ENCODE measurements at regions not wholly inside any gene's neighbourhood (a gene's known extent, or its start where the extent isn't known, plus 50 kb on each side); places are given as distances from the start of the nearest gene placed in this dataset.

DNA sequence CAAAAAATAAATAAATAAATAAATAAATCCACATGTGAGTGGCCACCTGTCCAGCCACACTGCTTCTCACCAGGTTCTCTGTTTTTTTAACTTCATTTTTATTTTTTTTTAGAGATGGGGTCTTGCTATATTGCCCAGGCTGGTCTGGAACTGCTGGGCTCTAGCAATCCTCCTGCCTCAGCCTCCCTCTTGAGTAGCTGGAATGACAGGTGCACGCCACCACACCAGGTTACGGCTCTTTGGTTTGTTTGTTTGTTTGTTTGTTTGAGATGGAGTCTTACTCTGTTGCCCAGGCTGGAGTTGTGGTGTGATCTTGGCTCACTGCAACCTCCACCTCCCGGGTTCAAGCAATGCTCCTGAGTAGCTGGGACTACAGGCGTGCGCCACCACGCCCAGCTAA lies 94.5 kb upstream of the CACNA1A start:
- no peak for DNase-seq

GRCh38 chr19:13600091-13600490 lies 93.8 kb upstream of the CACNA1A start:
- no peak for DNase-seq

GRCh38 chr19:13599681-13600080 lies 93.4 kb upstream of the CACNA1A start:
- DNase-seq = no peak

GRCh38 chr19:13598098-13598497 lies 91.8 kb upstream of the CACNA1A start:
- no peak for DNase-seq

DNA sequence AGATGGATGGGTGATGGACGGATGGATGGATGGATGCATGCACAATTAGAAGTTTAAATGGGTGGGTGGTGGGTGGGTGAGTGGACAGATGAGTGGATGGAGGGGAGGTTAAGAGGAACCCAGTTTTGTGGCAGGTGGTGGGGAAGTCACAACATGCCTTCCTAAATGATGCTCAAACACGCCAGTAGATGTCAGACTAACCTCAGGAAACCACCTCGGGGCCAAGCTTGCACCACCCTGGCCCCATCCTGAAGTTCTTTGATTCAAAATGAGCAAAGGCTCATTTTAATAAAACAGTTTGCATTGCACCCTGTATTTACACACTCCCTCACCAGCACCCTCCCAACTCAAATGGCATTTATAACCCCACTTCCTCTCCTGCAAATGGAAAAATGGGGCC lies 91.4 kb upstream of the CACNA1A start:
- peak in 1 of 4 experiments; percentile 6 for DNase-seq

GRCh38 chr19:13588957-13589833 lies 82.9 kb upstream of the CACNA1A start:
- peak; percentile 76 to 82 (median 78) for DNase-seq

GRCh38 chr19:13585512-13585911 lies 79.2 kb upstream of the CACNA1A start:
- no peak for DNase-seq

DNA sequence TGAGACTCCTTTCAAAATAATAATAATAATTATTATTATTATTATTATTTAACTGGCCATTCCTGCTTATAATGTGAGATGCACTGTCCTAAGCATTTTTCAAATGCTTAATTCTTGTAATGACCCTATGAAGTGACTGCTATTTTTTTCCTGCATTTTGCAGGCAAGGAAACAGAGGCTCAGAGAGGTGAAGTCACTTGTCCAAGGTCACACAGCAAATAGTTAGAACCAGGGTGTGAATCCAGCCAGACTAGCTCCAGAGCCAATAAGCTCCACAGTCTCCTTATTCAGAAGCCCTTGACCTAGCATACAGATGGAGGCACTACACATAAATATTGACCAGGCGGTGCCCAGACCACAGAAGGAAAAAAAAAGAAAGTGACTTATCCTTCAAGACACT lies 77.5 kb upstream of the CACNA1A start:
- no peak for DNase-seq

- no peak for DNase-seq
These were observed 76.8 kb upstream of the CACNA1A start for GRCh38 chr19:13583114-13583513.

DNA sequence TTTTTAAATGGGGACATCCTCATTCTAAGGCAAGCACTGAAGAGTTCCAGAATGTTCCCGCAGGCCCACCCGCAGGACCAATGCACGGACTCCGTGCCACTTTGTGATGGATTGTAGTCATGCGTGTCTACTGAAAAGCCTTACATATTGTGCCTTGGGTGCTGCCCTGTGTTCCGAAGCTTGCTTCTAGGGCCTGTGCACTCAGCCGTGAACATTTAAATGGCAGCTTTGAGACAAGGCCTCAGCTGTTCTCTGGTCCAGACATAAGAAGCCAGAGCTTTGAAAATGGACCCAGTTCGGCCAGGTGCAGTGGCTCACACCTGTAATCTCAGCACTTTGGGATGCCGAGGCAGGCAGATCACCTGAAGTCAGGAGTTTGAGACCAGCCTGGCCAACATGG lies 75.3 kb upstream of the CACNA1A start:
- no peak for DNase-seq

GRCh38 chr19:13579388-13580060 lies 73.2 kb upstream of the CACNA1A start:
- no peak for DNase-seq

GRCh38 chr19:13576726-13577125 lies 70.4 kb upstream of the CACNA1A start:
- DNase-seq = no peak

DNA sequence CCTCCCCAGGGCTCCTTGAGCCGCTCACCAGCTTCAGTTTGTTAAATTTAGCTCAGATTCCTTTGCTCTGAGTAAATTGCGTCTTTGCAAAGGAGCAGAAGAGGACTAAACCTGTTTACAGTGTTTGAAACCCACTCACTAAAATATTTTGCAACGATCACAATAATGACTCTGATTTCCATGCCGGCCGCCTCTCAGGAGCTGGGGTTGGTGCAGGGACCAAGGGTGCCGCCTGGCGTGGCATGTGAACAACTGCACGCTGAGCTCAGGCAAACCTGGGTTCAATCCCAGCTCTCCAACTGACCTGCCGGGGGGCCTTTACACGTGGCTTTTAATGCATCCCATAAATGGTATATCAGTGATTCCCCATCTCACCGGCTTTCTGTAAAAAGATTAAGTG lies 68.7 kb upstream of the CACNA1A start:
- DNase-seq = no peak

GRCh38 chr19:13573056-13573667 lies 66.9 kb upstream of the CACNA1A start:
- DNase-seq = no peak

DNA sequence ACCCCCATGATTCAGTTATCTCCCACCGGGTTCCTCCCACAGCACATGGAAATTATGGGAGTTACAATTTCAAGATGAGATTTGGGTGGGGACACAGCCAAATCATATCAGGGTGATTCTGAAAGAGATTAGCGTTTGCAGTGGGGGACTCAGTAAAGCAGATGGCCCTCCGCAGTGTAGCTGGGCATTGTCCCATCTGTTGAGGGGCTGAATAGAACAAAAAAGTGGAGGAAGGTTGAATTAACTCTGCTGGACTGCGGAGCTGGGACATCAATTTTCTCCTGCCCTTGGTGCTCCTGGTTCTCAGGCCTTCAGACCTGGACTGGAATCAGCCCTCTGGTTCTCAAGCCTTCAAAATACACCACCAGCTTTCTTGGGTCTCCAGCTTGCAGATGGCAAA lies 55.2 kb upstream of the CACNA1A start:
- no peak for DNase-seq

GRCh38 chr19:13557756-13558398 lies 51.6 kb upstream of the CACNA1A start:
- no peak for DNase-seq

DNA sequence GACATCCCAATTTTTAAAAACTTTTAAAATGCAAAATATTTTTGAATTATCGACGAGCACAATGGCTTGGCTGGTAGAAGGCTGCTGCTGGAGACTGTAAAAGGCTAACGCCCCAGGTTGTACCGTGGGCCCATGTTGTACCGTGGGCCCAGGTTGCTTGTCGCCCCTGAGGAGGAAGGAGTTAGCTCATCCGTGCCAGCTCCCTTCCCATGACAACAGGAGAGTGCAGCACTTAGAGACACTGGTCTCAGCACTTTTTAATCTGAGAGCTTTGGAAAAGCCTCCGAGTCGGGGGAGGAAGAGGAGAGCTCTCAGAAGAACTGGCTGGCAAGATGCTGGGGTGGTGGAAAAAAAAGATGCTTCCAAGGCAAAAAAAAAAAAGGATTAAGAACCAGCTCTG lies 50.3 kb upstream of the CACNA1A start:
- DNase-seq = no peak

Measured in activated naive CD4-positive, alpha-beta T cell (primary cell).